Keratinocyte (primary cell): ENCODE measurements at regions not wholly inside any gene's neighbourhood (a gene's known extent, or its start where the extent isn't known, plus 50 kb on each side); places are given as distances from the start of the nearest gene placed in this dataset.

ENCODE experiments used
- CTCF ChIP-seq, 3 experiments: IDR thresholded peaks in 1 of 3; conservative IDR thresholded peaks in 1 of 3; optimal IDR thresholded peaks in 1 of 3; 2 replicates in 2 of 3; 3 replicates in 1 of 3; pipeline versions ENCODE3 to v1.5.1; 2011; ENCODE audit warnings: low read length in 3 of 3, mild to moderate bottlenecking in 3 of 3, moderate library complexity in 2 of 3, control low read depth in 1 of 3, inconsistent platforms in 1 of 3; ENCODE audit not compliant: insufficient read depth in 2 of 3; ENCODE audit errors: extremely low read depth in 1 of 3
- EZH2 ChIP-seq: IDR thresholded peaks from one replicate; pipeline ENCODE4 v1.6.1; 2012; ENCODE audit warnings: inconsistent platforms, mild to moderate bottlenecking, low read length, moderate library complexity

- TF ChIP-seq CTCF (optimal IDR thresholded peaks at IDR 0.05 in 1 of 3, IDR thresholded peaks at IDR 0.05 in 1 of 3, conservative IDR thresholded peaks at IDR 0.05 in 1 of 3; ENCODE audit: extremely low read depth in 1 of 3, insufficient read depth in 2 of 3, low read length in 3 of 3) (no peak), EZH2 (no peak)
These were observed 160.3 kb downstream of the EN1 start for GRCh38 chr2:118687192-118687591.
